ENCODE measurements at regions not wholly inside any gene's neighbourhood (a gene's known extent, or its start where the extent isn't known, plus 50 kb on each side); places are given as distances from the start of the nearest gene placed in this dataset.

- Histone ChIP-seq H3K36me3 (replicated peaks; ENCODE audit: insufficient read depth, low read depth) (no peaks in the 10 kb centered on the region), H2AFZ (no peak overlapping the region)
Observed at GRCh38 chr1:14362331-14362730, 236.2 kb upstream of the KAZN start.

GRCh38 chr1:14363036-14363590 lies 235.4 kb upstream of the KAZN start:
- TF ChIP-seq EZH2 (IDR thresholded peaks at IDR 0.05; ENCODE audit: borderline replicate concordance) (no peak), EZH2phosphoT487 (IDR thresholded peaks at IDR 0.05; ENCODE audit: low read depth, severe bottlenecking, unreplicated experiment) (no peak), CTCF (IDR thresholded peaks at IDR 0.05; ENCODE audit: poor library complexity) (no peak)
- H3K79me2 ChIP-seq: no peaks in the 10 kb centered on the region
- no peaks in the 10 kb centered on the region for H3K9me3 ChIP-seq (ENCODE audit: low read depth)
- H3K36me3 ChIP-seq (replicated peaks; ENCODE audit: insufficient read depth, low read depth): no peaks in the 10 kb centered on the region
- no peak overlapping the region for H3K4me3 ChIP-seq
- H3K27ac ChIP-seq: no peak overlapping the region
- H4K20me1 ChIP-seq (ENCODE audit: insufficient read depth, poor library complexity, severe bottlenecking): no peaks in the 10 kb centered on the region
- no peaks in the 10 kb centered on the region for H3K9me2 ChIP-seq (replicated peaks; ENCODE audit: insufficient read depth)
- H3K4me2 ChIP-seq: no peak overlapping the region
- peaks cover 8% of the 10 kb centered on the region for H3K4me1 ChIP-seq (ENCODE audit: insufficient read depth)
- DNase-seq (ENCODE audit: low spot score): no peak
- H3K27me3 ChIP-seq: no peaks in the 10 kb centered on the region
- 55% methylated on average over 5 of the region's 5 CpGs for WGBS (ENCODE audit: low lambda C conversion rate, missing lambda C conversion rate)
- no peak overlapping the region for H2AFZ ChIP-seq

More at GRCh38 chr1:14362331-14362730, 236.2 kb upstream of the KAZN start:
- TF ChIP-seq CTCF (IDR thresholded peaks at IDR 0.05; ENCODE audit: poor library complexity) (no peak), EZH2 (IDR thresholded peaks at IDR 0.05; ENCODE audit: borderline replicate concordance) (no peak), EZH2phosphoT487 (IDR thresholded peaks at IDR 0.05; ENCODE audit: low read depth, severe bottlenecking, unreplicated experiment) (no peak)
- Histone ChIP-seq H4K20me1 (ENCODE audit: insufficient read depth, poor library complexity, severe bottlenecking) (no peaks in the 10 kb centered on the region), H3K27me3 (no peaks in the 10 kb centered on the region), H3K4me2 (no peak overlapping the region), H3K9me3 (ENCODE audit: low read depth) (no peaks in the 10 kb centered on the region), H3K4me1 (ENCODE audit: insufficient read depth) (peaks cover 7% of the 10 kb centered on the region), H3K79me2 (no peaks in the 10 kb centered on the region), H3K9me2 (replicated peaks; ENCODE audit: insufficient read depth) (no peaks in the 10 kb centered on the region), H3K27ac (no peak overlapping the region), H3K4me3 (no peak overlapping the region)
- no peak for DNase-seq (ENCODE audit: low spot score)
- WGBS (ENCODE audit: low lambda C conversion rate, missing lambda C conversion rate): 100% methylated on average over 1 of the region's 1 CpG

- no peaks in the 10 kb centered on the region for H4K20me1 ChIP-seq (ENCODE audit: insufficient read depth, poor library complexity, severe bottlenecking)
- no peak overlapping the region for H3K27ac ChIP-seq
- DNase-seq (ENCODE audit: low spot score): no peak
- H3K4me3 ChIP-seq: no peak overlapping the region
- peaks cover 12% of the 10 kb centered on the region for H3K4me1 ChIP-seq (ENCODE audit: insufficient read depth)
- no peaks in the 10 kb centered on the region for H3K79me2 ChIP-seq
- H3K4me2 ChIP-seq: no peak overlapping the region
- H3K9me2 ChIP-seq (replicated peaks; ENCODE audit: insufficient read depth): no peaks in the 10 kb centered on the region
- no peaks in the 10 kb centered on the region for H3K9me3 ChIP-seq (ENCODE audit: low read depth)
- H3K27me3 ChIP-seq: no peaks in the 10 kb centered on the region
- no peak for TF ChIP-seq EZH2 (IDR thresholded peaks at IDR 0.05; ENCODE audit: borderline replicate concordance)
- TF ChIP-seq CTCF (IDR thresholded peaks at IDR 0.05; ENCODE audit: poor library complexity): no peak
- no peak for TF ChIP-seq EZH2phosphoT487 (IDR thresholded peaks at IDR 0.05; ENCODE audit: low read depth, severe bottlenecking, unreplicated experiment)
- H3K36me3 ChIP-seq (replicated peaks; ENCODE audit: insufficient read depth, low read depth): no peaks in the 10 kb centered on the region
- no peak overlapping the region for H2AFZ ChIP-seq
- WGBS (ENCODE audit: low lambda C conversion rate, missing lambda C conversion rate): 76% methylated on average over 11 of the region's 11 CpGs
Observed at GRCh38 chr1:14363707-14364413, 234.6 kb upstream of the KAZN start.

All from hepatocyte (in vitro differentiated cells).